Fibroblast of the aortic adventitia (primary cell): ENCODE measurements at regions not wholly inside any gene's neighbourhood (a gene's known extent, or its start where the extent isn't known, plus 50 kb on each side); places are given as distances from the start of the nearest gene placed in this dataset.

Source experiments
- DNase-seq: peaks from one replicate; pipeline ENCODE4 v3.0.0-alpha.2; 2010; ENCODE audit warnings: low read depth
- H3K4me3 ChIP-seq: 2 replicates; pipeline ENCODE4 v1.5.1; 2011; ENCODE audit warnings: low read depth, mild to moderate bottlenecking, control low read depth, low read length, moderate library complexity
- TF ChIP-seq, protein P1 (sequence below): IDR thresholded peaks from 2 replicates; pipeline ENCODE4 v1.5.1; 2011; ENCODE audit warnings: mild to moderate bottlenecking, low read length, control low read depth, inconsistent platforms; ENCODE audit not compliant: insufficient read depth

DNA sequence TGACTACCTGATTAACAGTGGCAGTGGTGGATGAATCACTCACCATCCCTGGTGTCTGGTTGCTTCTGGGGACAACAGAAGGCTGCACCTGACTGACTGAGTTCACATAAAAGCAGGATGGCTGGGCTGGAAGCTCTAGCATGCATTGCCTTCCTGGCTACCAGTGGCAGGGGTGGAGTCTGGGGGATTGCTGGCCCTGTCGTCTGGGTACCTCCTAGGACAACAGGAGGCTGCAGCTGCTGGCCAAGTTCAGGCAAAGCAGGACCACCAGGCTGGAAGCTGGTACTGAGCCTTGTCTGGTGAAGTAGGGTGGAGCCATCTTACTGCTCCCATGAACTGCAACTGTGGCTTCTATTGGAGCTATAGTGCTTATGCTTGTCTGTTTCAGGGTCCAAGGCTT lies 480.8 kb upstream of the CTNND2 start:
- H3K4me3 ChIP-seq, result no peak overlapping the region
- DNase-seq, result no peak
- TF ChIP-seq, protein P1, sequence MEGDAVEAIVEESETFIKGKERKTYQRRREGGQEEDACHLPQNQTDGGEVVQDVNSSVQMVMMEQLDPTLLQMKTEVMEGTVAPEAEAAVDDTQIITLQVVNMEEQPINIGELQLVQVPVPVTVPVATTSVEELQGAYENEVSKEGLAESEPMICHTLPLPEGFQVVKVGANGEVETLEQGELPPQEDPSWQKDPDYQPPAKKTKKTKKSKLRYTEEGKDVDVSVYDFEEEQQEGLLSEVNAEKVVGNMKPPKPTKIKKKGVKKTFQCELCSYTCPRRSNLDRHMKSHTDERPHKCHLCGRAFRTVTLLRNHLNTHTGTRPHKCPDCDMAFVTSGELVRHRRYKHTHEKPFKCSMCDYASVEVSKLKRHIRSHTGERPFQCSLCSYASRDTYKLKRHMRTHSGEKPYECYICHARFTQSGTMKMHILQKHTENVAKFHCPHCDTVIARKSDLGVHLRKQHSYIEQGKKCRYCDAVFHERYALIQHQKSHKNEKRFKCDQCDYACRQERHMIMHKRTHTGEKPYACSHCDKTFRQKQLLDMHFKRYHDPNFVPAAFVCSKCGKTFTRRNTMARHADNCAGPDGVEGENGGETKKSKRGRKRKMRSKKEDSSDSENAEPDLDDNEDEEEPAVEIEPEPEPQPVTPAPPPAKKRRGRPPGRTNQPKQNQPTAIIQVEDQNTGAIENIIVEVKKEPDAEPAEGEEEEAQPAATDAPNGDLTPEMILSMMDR, result no peak

DNA sequence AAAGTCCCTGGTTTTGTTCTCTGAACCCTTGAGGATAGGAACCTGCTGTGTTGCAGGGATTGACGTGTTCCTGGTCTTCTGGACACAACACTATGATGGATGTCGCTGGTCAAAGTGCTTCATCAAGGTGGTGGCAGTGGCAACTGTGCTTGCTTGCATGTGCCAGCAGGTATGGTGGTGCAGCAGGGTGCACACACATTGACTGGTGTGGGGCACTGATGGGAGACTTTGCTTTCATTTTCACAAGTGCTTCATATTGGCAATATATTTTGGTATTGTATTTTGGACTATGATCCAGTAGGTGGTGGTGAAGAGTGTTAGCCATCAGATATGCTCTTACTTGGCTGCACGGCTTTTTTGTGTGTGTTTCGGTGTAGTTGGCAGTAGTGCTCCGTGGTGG lies 479.8 kb upstream of the CTNND2 start:
- TF ChIP-seq, protein P1, result no peak
- DNase-seq, result no peak
- no peak overlapping the region for H3K4me3 ChIP-seq

DNA sequence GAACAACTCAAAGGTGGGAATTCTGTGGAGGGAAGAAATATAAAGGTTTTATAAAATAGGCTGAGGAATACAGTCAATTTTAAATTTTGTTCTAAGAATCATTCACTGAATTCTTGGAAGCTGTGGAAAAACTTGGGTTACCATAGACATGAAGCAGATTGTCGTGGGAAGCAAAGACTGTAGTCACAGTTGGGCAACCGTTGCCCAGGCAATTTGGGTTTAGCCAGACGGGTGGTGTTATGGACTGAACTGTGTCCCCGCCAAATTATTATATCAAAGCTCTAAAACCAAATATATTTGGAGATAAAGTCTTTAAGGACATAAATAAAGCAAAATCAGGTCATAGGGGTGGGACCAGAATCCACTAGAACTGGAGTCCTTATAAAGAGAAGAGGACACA lies 463.7 kb upstream of the CTNND2 start:
- H3K4me3 ChIP-seq, result no peak overlapping the region
- no peak for DNase-seq
- TF ChIP-seq, protein P1, result no peak

DNA sequence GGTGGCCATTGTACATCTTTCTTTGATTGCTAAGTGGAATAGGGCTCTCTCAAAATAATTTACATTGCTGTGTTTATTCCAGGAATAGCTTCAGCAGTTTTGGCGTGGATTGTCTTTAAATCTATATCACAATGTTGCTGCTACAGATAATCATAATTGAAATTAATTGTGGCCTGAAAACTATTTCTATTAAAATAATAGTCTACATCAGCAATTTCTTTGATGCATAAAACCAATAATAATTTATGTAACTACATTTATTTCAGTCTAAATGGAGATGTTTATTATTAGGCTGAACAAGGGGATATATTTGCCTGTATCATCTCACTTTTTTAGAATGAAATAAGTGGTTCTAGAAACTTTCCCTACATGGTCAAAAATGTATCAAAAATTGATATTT lies 456.0 kb upstream of the CTNND2 start:
- H3K4me3 ChIP-seq, result no peak overlapping the region
- no peak for DNase-seq
- TF ChIP-seq, protein P1, result no peak

DNA sequence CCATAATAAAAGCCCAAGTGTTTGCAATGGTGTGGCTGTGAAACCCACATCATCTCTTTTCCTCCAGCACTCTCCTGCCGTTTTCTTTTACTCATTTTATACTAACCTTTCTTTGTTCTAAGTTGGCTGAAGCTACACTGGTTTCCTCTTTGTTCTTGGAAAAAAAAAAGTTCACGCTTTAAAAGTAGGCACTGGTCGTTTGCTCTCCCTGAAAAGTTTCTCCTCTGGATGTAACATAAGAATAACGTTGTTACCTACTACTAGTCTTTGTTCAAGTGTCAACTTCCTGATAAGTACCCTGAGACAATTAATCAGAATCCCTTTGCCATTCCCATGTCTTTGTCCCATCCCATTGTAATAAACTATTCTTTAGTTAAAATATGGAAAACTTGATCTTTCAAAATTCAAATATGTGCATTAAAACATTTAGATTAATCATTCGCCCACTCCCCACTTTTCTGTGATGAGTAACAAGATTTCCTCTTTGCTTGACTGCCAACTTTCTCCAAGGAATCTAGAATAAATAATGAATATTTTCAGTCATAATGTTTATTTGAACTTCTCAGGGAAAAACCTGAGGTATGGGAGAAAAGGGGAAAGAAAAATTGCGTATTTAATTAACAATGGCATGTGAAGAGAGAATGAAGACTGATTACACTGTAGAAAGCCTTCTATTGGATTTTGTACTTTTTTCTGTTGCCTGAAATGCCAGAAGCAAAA lies 454.3 kb upstream of the CTNND2 start:
- H3K4me3 ChIP-seq, result no peak overlapping the region
- TF ChIP-seq, protein P1, result no peak
- no peak for DNase-seq

DNA sequence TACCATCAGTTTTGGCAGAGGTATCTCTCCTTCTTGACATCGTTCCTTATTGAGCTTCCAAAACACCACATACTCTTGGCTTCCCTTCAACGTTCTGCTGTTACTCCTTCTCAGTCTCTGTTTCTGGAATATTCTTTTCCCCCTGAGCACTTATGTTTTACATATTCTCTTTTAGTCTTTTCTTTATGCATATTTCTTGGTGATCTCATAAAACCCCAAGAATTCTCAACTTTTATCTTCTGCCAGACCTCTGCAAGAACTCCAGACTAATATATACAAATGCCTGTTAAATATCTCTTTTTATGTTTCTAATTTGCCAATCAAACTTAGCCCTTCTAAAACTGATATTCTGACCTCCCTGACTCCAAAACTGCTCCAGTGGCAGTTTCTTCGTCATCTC lies 453.4 kb upstream of the CTNND2 start:
- TF ChIP-seq, protein P1, result no peak
- no peak overlapping the region for H3K4me3 ChIP-seq
- DNase-seq, result no peak

DNA sequence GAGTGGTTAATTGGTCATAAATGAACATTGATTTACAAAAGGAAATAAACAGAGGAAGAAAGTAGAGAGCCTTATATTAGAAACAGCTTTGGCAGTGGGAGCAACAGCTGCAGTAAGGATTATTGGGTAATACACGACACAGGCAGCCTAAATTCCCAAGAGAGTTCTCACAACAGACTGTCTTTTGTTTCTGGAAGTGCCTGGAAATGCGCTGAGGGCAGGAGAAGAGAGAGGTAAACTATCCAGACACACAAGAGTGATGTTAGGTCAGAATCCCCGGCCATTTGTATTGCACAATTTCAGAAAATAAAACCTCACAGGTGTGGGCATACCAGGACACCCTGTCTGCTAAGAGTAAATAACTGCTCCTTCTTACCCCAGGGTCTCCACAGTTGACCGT lies 450.4 kb upstream of the CTNND2 start:
- no peak for DNase-seq
- no peak overlapping the region for H3K4me3 ChIP-seq
- TF ChIP-seq, protein P1, result no peak
